ENCODE measurements at regions not wholly inside any gene's neighbourhood (a gene's known extent, or its start where the extent isn't known, plus 50 kb on each side); places are given as distances from the start of the nearest gene placed in this dataset.

- no peak for TF ChIP-seq RAD21 (IDR thresholded peaks at IDR 0.05; ENCODE audit: low read depth)
- no peak for TF ChIP-seq EZH2 (IDR thresholded peaks at IDR 0.05)
- no peak for TF ChIP-seq JUND (IDR thresholded peaks at IDR 0.05)
- no peak for TF ChIP-seq CTCF (IDR thresholded peaks at IDR 0.05 in 2 of 3, conservative IDR thresholded peaks at IDR 0.05 in 1 of 3; ENCODE audit: borderline replicate concordance in 1 of 3, insufficient read depth in 1 of 3, low read depth in 2 of 3, low read length in 2 of 3)
- no peak for TF ChIP-seq CEBPB (IDR thresholded peaks at IDR 0.05; ENCODE audit: low read depth)
- no peak for TF ChIP-seq POLR2AphosphoS5 (IDR thresholded peaks at IDR 0.05; ENCODE audit: low read depth, low read length)
- TF ChIP-seq EZH2phosphoT487 (IDR thresholded peaks at IDR 0.05; ENCODE audit: borderline replicate concordance): no peak
Measured at GRCh38 chr1:34396042-34396441, 219.3 kb downstream of the C1orf94 start.

Measured in HCT116 (cell line).